G401 (cell line): ENCODE measurements at regions not wholly inside any gene's neighbourhood (a gene's known extent, or its start where the extent isn't known, plus 50 kb on each side); places are given as distances from the start of the nearest gene placed in this dataset.
"Not testable (repeated sequence)": the region's sequence is repeated elsewhere in the genome, so short reads cannot be mapped to it uniquely, and the experiment has no call there.

ENCODE experiments used
- DNase-seq: peaks from one replicate; pipeline ENCODE4 v3.0.0-alpha.2; 2015; ENCODE audit warnings: low spot score
- in situ Hi-C: cut with HindIII; loops from 2 replicates; pipeline ENCODE4 v1.10.0; 2016; ENCODE audit warnings: low sequenced_read_pairs, mixed read lengths

DNA sequence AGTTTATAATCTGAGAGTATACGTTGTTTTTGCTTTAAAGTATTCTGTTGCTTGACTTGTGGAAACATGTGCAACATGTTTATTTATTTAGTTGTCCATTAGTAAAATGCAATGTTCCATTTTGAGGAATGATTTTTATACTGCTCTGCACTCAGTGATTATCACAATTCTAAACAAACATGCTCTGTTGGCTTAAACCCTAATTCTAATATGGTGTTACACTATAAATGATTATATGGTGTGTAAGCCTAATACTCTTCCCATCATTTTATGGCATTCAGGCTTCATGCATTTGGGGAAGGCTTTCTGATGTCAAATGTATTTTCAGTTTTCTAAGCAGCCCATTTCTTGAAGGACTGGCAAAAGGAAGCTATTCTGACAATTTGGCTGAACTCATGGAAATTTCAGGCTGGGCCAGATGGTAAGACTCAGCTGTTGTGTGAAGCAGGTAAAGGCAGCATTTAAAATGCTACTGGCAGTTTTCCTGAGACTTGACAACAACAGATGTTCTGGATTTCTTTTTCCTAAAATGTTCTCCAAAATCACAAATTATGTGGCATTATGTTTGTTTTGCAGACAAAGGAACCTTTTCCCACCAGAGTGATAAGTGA, 336.7 kb upstream of the GNPDA2 start:
- in situ Hi-C loops, result no loop called here
- peak; percentile 79 for DNase-seq

DNA sequence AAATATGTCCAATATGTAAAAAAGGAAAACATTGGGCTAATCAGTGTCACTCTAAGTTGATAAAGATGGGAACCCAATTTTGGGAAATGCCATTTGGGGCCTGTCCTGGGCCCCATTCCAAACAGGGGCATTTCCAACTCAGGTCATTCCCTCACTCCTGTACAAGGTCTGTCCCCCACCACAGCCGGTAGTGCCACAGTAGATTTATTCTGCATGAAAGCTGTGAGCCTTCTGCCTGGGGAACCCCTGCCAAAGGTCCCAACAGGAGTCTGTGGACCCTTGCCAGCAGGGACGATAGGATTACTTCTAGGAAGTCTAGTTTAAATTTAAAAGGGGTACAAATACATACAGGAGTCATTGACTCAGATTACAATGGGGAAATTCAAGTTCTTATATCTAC, 317.6 kb upstream of the GNPDA2 start:
- in situ Hi-C loops, result no loop called here
- peak; percentile 79 for DNase-seq

DNA sequence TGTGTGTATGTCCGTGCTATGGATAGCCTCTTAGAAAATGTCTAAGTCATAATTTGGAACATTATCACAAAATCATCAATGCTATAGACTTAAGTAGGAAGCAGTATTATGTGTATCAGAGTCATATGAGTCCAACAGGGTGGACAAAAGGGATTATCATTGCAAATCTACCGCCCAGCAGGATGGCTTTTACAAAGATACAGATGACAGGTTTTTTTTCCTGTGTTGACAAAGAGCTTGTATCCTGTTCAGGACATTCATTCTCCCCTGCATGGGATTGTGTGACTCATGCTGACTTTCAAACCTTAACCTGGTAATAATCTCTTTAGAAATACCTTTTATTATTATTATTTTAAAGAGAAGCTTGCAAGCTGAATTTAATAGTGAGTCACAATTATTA, 310.3 kb upstream of the GNPDA2 start:
- no peak for DNase-seq
- in situ Hi-C loops, result no loop called here

- DNase-seq, result no peak
- in situ Hi-C loops, result no loop called here
These were observed 307.5 kb upstream of the GNPDA2 start for GRCh38 chr4:45033676-45034419.

DNA sequence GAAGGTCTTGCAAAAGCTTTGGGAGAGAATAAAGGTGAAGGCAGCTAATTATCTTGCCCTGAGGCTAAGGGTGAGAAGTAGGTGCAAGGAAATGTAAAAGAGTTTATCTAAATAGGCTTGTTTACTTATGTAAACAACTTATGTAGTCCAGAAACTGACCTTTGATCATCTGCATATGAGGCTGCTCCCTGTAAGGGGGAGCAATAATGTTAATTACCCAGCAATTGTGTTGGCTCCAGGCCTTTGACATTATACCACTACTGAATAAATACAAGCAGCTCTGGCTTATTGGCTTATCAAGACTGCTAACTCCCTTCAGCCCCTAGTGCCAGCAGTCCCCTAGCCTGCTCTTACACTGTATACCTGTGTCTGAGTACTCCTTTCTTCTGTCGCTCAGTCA, 303.7 kb upstream of the GNPDA2 start:
- no peak for DNase-seq

GRCh38 chr4:45007508-45007907, 281.2 kb upstream of the GNPDA2 start:
- in situ Hi-C loops, result no loop called here
- no peak for DNase-seq

More for the DNA sequence above, 303.7 kb upstream of the GNPDA2 start:
- in situ Hi-C loops, result no loop called here

DNA sequence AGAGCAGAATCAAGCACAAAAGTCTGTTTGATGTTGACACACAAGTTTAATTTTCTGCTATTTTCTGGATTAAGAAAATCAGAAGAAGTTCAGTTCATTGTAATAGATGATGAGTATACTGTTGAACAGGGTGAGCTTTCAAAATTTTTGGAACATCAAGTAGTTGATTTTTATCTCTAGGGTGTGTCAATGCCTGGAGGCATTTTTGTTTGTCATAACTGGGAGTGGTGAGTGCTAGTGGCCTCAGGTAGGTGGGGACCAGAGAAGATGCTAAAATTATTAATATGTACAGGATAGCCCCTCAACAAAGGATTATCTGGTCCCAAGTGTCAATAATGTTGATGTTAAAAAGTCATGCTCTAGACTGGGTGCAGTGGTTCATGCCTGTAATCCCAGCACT, 279.7 kb upstream of the GNPDA2 start:
- in situ Hi-C loops, result no loop called here
- no peak for DNase-seq

- in situ Hi-C loops, result no loop called here
These were observed 278.6 kb upstream of the GNPDA2 start for GRCh38 chr4:45004847-45005565.

GRCh38 chr4:45004326-45004725, 278.0 kb upstream of the GNPDA2 start:
- no peak for DNase-seq
- in situ Hi-C loops, result no loop called here

More at GRCh38 chr4:45004847-45005565, 278.6 kb upstream of the GNPDA2 start:
- no peak for DNase-seq

DNA sequence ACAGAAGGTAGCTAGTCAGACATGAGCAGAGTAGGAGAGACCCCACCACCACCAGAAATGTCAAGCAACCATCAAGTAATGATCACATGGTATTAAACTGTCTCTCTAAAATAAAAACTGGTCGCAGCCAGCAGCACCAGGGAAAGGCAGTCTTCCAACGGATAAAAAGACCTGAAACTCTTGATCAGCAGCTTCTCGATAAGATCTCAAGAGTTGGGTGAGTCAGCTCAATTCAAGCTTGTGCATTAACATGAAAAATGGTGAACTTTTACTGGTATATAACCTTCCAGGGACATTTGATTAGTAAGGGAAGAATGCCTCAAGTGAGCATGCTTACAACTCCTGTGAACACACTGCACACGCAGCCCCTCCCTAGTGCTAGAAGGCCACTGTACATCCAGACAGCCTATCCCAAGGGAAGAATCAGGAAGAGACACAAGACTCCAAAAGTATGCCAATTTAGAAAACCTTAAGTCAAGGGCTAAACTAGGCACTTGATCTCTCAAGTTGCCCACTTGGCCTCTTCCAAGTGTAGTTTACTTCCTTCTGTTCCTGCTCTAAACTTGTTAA, 270.0 kb upstream of the GNPDA2 start:
- no peak for DNase-seq
- in situ Hi-C loops, result no loop called here

DNA sequence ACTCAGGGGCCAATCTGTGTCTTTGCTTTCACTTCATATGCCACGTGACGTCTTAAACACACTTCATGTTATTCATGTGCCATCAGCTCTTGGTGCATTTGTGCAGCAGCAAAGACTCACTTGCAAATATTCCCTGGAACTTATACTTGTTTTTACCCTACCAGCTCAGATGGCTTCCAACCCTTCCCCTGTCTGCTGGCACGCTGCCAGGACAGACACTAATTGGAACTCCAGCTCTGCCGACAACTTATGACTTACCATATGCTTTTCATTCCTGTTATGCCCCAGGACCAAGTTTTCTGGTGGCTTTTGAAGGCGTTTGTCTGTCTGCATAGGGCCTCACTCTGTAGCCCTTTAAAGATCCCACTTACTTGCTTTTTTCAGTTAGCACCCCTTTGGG, 261.7 kb upstream of the GNPDA2 start:
- no peak for DNase-seq
- in situ Hi-C loops, result no loop called here

- DNase-seq, result no peak
- in situ Hi-C loops, result no loop called here
These were observed 259.6 kb upstream of the GNPDA2 start for GRCh38 chr4:44985938-44986337.

DNA sequence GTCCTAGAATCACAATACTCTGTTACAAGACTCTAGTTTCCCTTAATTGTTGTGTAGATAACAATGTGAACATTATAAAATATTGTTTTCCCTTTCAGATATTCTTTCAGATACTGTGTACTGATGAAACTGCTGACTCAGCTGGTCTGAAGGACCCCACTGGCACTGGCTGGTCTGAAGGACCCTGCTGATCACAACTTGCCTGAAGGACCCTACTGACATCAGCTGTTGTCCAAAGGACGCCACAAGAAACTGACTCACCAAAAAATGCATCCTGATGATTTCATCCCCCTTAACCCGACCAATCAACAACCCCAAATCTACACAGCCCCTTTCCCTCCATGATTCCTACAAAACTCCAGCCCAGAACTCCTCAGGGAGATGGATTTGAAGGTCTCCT, 258.8 kb upstream of the GNPDA2 start:
- in situ Hi-C loops, result no loop called here
- DNase-seq, result no peak

DNA sequence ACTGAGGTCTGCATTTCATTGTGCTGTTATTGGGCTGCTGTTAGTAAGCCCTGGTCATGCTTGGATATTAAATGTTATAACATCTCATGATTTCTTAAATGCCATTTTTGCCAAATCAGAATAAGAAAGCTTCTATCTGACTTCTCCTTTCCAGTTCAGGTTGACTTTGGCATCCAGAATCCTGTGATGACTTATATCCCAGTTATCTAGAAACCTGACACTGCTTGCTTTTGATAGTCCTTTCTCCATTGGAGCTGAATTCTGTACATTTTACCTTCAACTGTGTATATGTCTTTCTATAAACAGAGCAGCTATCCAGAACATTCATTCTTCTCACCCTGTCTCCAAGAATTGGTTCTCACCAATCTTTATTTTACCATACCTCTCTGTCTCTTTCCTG, 257.7 kb upstream of the GNPDA2 start:
- no peak for DNase-seq
- in situ Hi-C loops, result no loop called here

GRCh38 chr4:44983083-44983482, 256.7 kb upstream of the GNPDA2 start:
- in situ Hi-C loops, result no loop called here
- DNase-seq, result no peak

- in situ Hi-C loops, result no loop called here
- DNase-seq, result no peak
These were observed 251.7 kb upstream of the GNPDA2 start for GRCh38 chr4:44978020-44978419.

GRCh38 chr4:44965435-44966095, 239.2 kb upstream of the GNPDA2 start:
- in situ Hi-C loops, result no loop called here

DNA sequence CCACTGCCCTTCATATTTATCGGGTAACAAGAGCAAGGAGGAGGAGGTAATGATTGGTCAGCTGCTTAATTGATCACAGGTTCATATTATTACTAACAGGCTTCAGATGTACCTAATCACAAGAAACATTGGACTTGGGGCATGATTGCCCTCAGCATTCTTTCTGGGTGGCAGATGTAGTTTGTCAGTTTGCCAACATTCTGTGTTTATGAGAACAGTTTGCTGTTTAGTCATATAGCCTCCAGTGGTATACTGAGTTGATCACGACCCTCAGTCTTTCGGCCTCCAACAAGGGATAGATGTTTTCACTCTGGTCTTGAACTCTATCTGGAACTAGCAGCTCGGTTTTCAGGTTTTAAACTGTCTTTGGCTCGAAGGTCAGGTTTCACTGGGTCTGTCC, 237.7 kb upstream of the GNPDA2 start:
- in situ Hi-C loops, DNase-seq: not testable (repeated sequence)

More at GRCh38 chr4:44965435-44966095, 239.2 kb upstream of the GNPDA2 start:
- no peak for DNase-seq

DNA sequence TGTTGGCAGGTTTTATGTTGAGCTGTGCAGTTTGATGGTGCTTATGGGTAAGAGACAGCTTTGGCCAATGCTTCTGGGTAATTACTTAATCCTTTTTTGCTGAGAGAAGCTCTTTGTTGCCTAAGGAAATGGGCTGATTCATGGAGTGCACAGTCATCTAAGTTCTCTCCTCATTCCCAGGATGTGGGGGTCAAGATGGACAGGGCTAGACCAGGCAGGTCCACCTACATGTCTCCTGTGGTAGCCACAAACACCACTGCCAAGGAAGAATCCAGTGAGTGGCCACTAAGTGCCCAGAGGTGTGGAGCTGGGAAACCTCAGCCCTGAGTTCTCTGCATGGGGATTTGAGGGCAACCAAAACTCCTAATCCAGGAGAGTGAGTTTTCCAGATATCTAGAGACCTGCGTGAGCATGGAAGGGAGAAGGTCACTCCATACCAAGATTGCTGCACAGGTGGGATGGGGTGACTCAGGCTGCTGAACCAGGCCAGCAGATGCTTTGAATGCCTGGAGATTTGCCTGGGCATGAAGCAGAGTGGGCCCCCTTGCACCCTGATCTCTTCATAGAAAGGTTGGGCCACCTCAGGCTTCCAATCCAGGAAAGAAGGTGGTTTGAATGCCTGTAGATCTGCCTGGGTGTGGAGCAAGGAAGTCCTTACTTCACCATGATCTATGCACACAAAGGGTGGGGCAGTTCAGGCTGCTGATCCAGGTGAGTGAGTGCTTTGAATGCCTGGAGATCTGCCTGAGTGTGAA, 234.8 kb upstream of the GNPDA2 start:
- no peak for DNase-seq
- in situ Hi-C loops, result no loop called here
